ENCODE measurements at regions not wholly inside any gene's neighbourhood (a gene's known extent, or its start where the extent isn't known, plus 50 kb on each side); places are given as distances from the start of the nearest gene placed in this dataset.

- no peak for TF ChIP-seq SP1 (IDR thresholded peaks at IDR 0.05)
- no peak for TF ChIP-seq ZBTB33 (IDR thresholded peaks at IDR 0.05)
- TF ChIP-seq CTCF (IDR thresholded peaks at IDR 0.05; ENCODE audit: low read depth, low read length, missing input control): no peak
- TF ChIP-seq TAF1 (conservative IDR thresholded peaks at IDR 0.05): no peak
- TF ChIP-seq YY1 (IDR thresholded peaks at IDR 0.05): no peak
- TF ChIP-seq FOXA1 (IDR thresholded peaks at IDR 0.05): no peak
- TF ChIP-seq MAX (IDR thresholded peaks at IDR 0.05): no peak
- TF ChIP-seq RAD21 (IDR thresholded peaks at IDR 0.05): no peak
- TF ChIP-seq EGR1 (IDR thresholded peaks at IDR 0.05; ENCODE audit: low read depth in 2 of 2): no peak
Measured at GRCh38 chr11:71076525-71077304, 175.7 kb downstream of the SHANK2 start.

Measured in liver (tissue), 3 donors.